ENCODE measurements at regions not wholly inside any gene's neighbourhood (a gene's known extent, or its start where the extent isn't known, plus 50 kb on each side); places are given as distances from the start of the nearest gene placed in this dataset.

GRCh38 chr7:115572111-115572510 lies 458.5 kb downstream of the TFEC start:
- TF ChIP-seq CTCF (IDR thresholded peaks at IDR 0.05) = no peak
- no peak for TF ChIP-seq POLR2A (IDR thresholded peaks at IDR 0.05; ENCODE audit: low read depth)
- TF ChIP-seq EP300 (IDR thresholded peaks at IDR 0.05) = no peak
- TF ChIP-seq POLR2AphosphoS5 (IDR thresholded peaks at IDR 0.05) = no peak
